Heart left ventricle (tissue), 13 donors: ENCODE measurements at regions not wholly inside any gene's neighbourhood (a gene's known extent, or its start where the extent isn't known, plus 50 kb on each side); places are given as distances from the start of the nearest gene placed in this dataset.

Experiments
- POLR2A ChIP-seq, 2 donors: fragments of 450-650 bp; IDR thresholded peaks; one replicate each; pipeline ENCODE4 v1.6.1; 2017; ENCODE audit warnings: antibody characterized with exemption in 2 of 2, mild to moderate bottlenecking in 2 of 2, moderate library complexity in 2 of 2
- TF ChIP-seq, protein P1 (sequence below), 12 donors: fragments of 200-600 bp; sonication (generic) in 4 of 12; IDR thresholded peaks; one replicate each; pipeline versions ENCODE4 v1.5.0 to v1.8.0; 2018 to 2022; ENCODE audit warnings: antibody characterized with exemption in 12 of 12, mild to moderate bottlenecking in 5 of 12
- donor health status: ischemic (EF 13 %, LVEDD 7.1; RV severe dilation, severe dysfunction).
- donor health status: DM: no; HTN: yes; CAD: no.
- donor health status: DM: no; HTN: no; CAD: no.
- donor health status: ischemic (EF 25% LVEDD 6.9; RV normal size, moderate dysfunction).
- donor health status: ischemic (EF 25% LVEDD 5.7; RV mildly dilated, moderate dysfunction).
- donor health status: ischemic (EF 35%, LVEDD 5.7; RV mildly dilated, moderate dysfunction).
- donor health status: nonischemic (EF 11% LVEDD 7.7; RV severe dilation, severe dysfunction).
- donor health status: DM: yes; HTN: yes; CAD: no.
- donor health status: PGD.
- donor health status: ischemic (EF 29% LVEDD 5.4; RV normal size, mild dysfunction).
- donor health status: nonischemic (EF 23%, LVEDD 6.1; RV moderate dilation, normal function).

DNA sequence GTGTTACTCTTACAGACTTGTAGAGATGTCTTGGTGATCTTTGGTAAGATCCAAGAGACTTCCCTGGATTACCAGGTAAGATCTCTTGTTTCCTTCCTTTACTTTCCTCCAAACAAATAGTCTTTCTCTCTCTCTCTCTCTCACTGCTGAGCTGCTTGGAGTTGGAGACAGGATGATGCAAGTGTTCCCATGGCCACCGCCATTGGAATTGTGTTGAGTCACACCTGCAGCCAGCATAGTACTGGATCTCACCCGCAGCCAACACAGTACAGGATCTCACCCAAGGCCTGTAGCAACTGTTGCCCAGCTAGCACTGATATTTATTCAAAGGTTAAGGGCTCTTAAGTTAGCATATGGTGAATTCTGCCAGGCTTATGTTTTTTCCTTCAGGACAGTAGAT is 1080.9 kb downstream of the FAT4 start:
- TF ChIP-seq, protein P1, sequence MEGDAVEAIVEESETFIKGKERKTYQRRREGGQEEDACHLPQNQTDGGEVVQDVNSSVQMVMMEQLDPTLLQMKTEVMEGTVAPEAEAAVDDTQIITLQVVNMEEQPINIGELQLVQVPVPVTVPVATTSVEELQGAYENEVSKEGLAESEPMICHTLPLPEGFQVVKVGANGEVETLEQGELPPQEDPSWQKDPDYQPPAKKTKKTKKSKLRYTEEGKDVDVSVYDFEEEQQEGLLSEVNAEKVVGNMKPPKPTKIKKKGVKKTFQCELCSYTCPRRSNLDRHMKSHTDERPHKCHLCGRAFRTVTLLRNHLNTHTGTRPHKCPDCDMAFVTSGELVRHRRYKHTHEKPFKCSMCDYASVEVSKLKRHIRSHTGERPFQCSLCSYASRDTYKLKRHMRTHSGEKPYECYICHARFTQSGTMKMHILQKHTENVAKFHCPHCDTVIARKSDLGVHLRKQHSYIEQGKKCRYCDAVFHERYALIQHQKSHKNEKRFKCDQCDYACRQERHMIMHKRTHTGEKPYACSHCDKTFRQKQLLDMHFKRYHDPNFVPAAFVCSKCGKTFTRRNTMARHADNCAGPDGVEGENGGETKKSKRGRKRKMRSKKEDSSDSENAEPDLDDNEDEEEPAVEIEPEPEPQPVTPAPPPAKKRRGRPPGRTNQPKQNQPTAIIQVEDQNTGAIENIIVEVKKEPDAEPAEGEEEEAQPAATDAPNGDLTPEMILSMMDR (IDR thresholded peaks at IDR 0.05) = no peak
- TF ChIP-seq POLR2A (IDR thresholded peaks at IDR 0.05) = no peak
